AG04450 (cell line): ENCODE measurements at regions not wholly inside any gene's neighbourhood (a gene's known extent, or its start where the extent isn't known, plus 50 kb on each side); places are given as distances from the start of the nearest gene placed in this dataset.

Experiments used
- CTCF ChIA-PET: fragments of 300-600, 350-600 bp; formaldehyde crosslinking; extraction: SDS; loops from one replicate; lab custom pipeline; 2022; ENCODE audit warnings: antibody characterized with exemption, inconsistent platforms; lab: Charles Lee
- POLR2A ChIA-PET: fragments of 350-600 bp; formaldehyde crosslinking; extraction: SDS; loops from one replicate; lab custom pipeline; 2021; ENCODE audit warnings: antibody characterized with exemption, inconsistent platforms; lab: Yijun Ruan, JAX
- DNase-seq: peaks from one replicate; pipeline ENCODE4 v3.0.0-alpha.2; 2011; ENCODE audit warnings: low read depth, low spot score
- H3K27ac ChIP-seq: one replicate; pipeline ENCODE4 v1.5.1; 2012; ENCODE audit warnings: low read depth, low read length, control low read depth
- H3K27me3 ChIP-seq: one replicate; pipeline ENCODE4 v1.6.0; 2012; ENCODE audit warnings: low read length; ENCODE audit not compliant: control insufficient read depth, insufficient read depth
- H3K4me3 ChIP-seq: 2 replicates; pipeline ENCODE4 v1.5.1; 2011; ENCODE audit warnings: mild to moderate bottlenecking, low read depth, low read length, control low read depth
- H3K9me3 ChIP-seq: 2 replicates; pipeline ENCODE4 v1.5.1; 2012; ENCODE audit warnings: low read length; ENCODE audit not compliant: control insufficient read depth, insufficient read depth
- TF ChIP-seq, protein P1 (sequence below): IDR thresholded peaks from 2 replicates; pipeline ENCODE4 v1.5.1; 2011; ENCODE audit warnings: low read depth, low read length, control low read depth, inconsistent platforms

GRCh38 chr13:68019901-68020300 is 789.8 kb upstream of the PCDH9 start:
- ChIA-PET CTCF (no interaction called here), POLR2A (no interaction called here)

GRCh38 chr13:68009546-68009945 is 779.4 kb upstream of the PCDH9 start:
- no peak for DNase-seq
- POLR2A ChIA-PET, result no interaction called here

More at GRCh38 chr13:68019901-68020300, 789.8 kb upstream of the PCDH9 start:
- no peak overlapping the region for H3K27ac ChIP-seq
- H3K9me3 ChIP-seq, result peaks cover 4% of the 10 kb centered on the region; the same call in 1 of the 2 replicates
- H3K27me3 ChIP-seq, result no peaks in the 10 kb centered on the region
- TF ChIP-seq, protein P1, sequence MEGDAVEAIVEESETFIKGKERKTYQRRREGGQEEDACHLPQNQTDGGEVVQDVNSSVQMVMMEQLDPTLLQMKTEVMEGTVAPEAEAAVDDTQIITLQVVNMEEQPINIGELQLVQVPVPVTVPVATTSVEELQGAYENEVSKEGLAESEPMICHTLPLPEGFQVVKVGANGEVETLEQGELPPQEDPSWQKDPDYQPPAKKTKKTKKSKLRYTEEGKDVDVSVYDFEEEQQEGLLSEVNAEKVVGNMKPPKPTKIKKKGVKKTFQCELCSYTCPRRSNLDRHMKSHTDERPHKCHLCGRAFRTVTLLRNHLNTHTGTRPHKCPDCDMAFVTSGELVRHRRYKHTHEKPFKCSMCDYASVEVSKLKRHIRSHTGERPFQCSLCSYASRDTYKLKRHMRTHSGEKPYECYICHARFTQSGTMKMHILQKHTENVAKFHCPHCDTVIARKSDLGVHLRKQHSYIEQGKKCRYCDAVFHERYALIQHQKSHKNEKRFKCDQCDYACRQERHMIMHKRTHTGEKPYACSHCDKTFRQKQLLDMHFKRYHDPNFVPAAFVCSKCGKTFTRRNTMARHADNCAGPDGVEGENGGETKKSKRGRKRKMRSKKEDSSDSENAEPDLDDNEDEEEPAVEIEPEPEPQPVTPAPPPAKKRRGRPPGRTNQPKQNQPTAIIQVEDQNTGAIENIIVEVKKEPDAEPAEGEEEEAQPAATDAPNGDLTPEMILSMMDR, result no peak
- no peak overlapping the region for H3K4me3 ChIP-seq
- no peak for DNase-seq

DNA sequence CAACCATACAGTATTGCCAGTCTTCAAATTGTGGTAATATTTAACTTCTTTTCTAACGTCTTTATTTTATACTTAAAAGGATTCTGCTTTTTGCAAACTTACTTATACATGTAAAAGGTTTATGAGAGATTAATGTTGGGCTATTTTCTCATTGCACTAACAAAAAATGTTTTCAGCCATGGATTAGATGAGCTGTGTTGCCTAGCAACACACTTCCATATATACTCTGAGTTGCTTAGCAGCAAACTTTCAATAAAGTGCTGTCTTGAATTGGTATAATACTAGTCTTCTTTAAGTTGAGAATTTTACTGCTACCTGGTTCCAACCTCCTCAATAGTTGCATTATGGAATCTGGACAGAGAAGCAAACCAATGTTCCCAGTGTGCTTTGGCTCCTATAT is 777.4 kb upstream of the PCDH9 start:
- H3K4me3 ChIP-seq, result no peak overlapping the region
- TF ChIP-seq, protein P1, result no peak
- POLR2A ChIA-PET, result no interaction called here
- CTCF ChIA-PET, result no interaction called here
- H3K27me3 ChIP-seq, result no peaks in the 10 kb centered on the region
- no peaks in the 10 kb centered on the region; the same call in 1 of the 2 replicates for H3K9me3 ChIP-seq
- no peak overlapping the region for H3K27ac ChIP-seq
- no peak for DNase-seq

More at GRCh38 chr13:68009546-68009945, 779.4 kb upstream of the PCDH9 start:
- no peak overlapping the region for H3K4me3 ChIP-seq
- H3K9me3 ChIP-seq, result no peaks in the 10 kb centered on the region; the same call in 1 of the 2 replicates
- TF ChIP-seq, protein P1, result no peak
- H3K27me3 ChIP-seq, result no peaks in the 10 kb centered on the region
- no peak overlapping the region for H3K27ac ChIP-seq
- CTCF ChIA-PET, result no interaction called here

DNA sequence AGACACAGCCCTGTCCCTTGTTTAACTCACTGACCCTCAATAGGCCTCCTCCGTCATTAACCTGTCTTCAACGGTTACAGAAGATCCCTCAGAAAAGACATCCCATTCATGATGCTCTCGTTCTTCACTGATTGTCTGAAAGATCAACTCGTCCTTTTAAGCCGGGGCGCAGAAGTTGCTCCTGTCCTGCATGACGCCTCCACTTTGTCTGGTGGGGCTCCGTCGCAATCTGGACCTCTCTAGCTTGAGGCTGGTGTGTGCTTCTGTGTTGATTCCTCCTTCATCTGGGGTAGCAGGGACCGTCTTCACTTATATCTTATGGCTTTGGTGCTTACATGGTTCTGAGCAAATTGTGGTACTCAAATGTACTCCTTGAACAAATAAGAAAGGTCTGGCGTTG is 766.0 kb upstream of the PCDH9 start:
- H3K27me3 ChIP-seq, result no peaks in the 10 kb centered on the region
- no peak overlapping the region for H3K4me3 ChIP-seq
- H3K9me3 ChIP-seq, result no peaks in the 10 kb centered on the region
- CTCF ChIA-PET, result no interaction called here
- H3K27ac ChIP-seq, result no peak overlapping the region
- TF ChIP-seq, protein P1, result no peak
- POLR2A ChIA-PET, result no interaction called here
- no peak for DNase-seq

- Histone ChIP-seq H3K27ac (no peak overlapping the region), H3K4me3 (no peak overlapping the region), H3K27me3 (no peaks in the 10 kb centered on the region), H3K9me3 (no peaks in the 10 kb centered on the region)
- ChIA-PET CTCF (no interaction called here), POLR2A (no interaction called here)
- TF ChIP-seq, protein P1, result no peak
- no peak for DNase-seq
Measured at GRCh38 chr13:67990868-67991267, 760.7 kb upstream of the PCDH9 start.
